WTC11 (cell line): ENCODE measurements at regions not wholly inside any gene's neighbourhood (a gene's known extent, or its start where the extent isn't known, plus 50 kb on each side); places are given as distances from the start of the nearest gene placed in this dataset.

Experiments
- ATAC-seq: fragments of 200-7000 bp; cut with Tn5 transposase; 2 replicates; pipeline ENCODE4 v1.10.0; 2021; ENCODE audit warnings: mild to moderate bottlenecking, moderate library complexity
- CTCF ChIA-PET: fragments of 300-600 bp; sonication (Branson Sonifier 250); formaldehyde crosslinking; loops from one replicate; lab custom pipeline; 2021; ENCODE audit warnings: antibody characterized with exemption; lab: Charles Lee
- POLR2A ChIA-PET: fragments of 350-600 bp; sonication (Branson Sonifier 250); formaldehyde crosslinking; loops from one replicate; lab custom pipeline; 2021; ENCODE audit warnings: antibody characterized with exemption; lab: Charles Lee
- DNase-seq: peaks from one replicate; pipeline ENCODE4 v3.0.0; 2021; ENCODE audit warnings: low spot score
- H3K27ac Mint-ChIP-seq: 2 replicates; pipeline ENCODE4 v1.8.0; 2021; ENCODE audit warnings: mixed read lengths
- H3K27me3 Mint-ChIP-seq: 2 replicates; pipeline ENCODE4 v1.8.0; 2021; ENCODE audit warnings: low read depth, mild to moderate bottlenecking, moderate library complexity, mixed read lengths
- H3K36me3 Mint-ChIP-seq: 2 replicates; pipeline ENCODE4 v1.8.0; 2021; ENCODE audit warnings: mixed read lengths
- H3K4me1 Mint-ChIP-seq: 2 replicates; pipeline ENCODE4 v1.8.0; 2022; ENCODE audit warnings: mixed read lengths
- H3K4me3 Mint-ChIP-seq: 2 replicates; pipeline ENCODE4 v1.8.0; 2021; ENCODE audit warnings: mild to moderate bottlenecking, moderate library complexity, mixed read lengths
- H3K9me3 Mint-ChIP-seq: 2 replicates; pipeline ENCODE4 v1.8.0; 2021; ENCODE audit warnings: mixed read lengths
- AFF4 ChIP-seq: sonication (generic); formaldehyde crosslinking; IDR thresholded peaks from 2 replicates; pipeline ENCODE4 v1.8.1; 2023; ENCODE audit warnings: mild to moderate bottlenecking, missing genetic modification reagents, borderline replicate concordance
- CBFB ChIP-seq: sonication (generic); formaldehyde crosslinking; IDR thresholded peaks from 2 replicates; pipeline ENCODE4 v1.8.1; 2022; ENCODE audit warnings: mild to moderate bottlenecking, low read depth, missing genetic modification reagents
- CREB1 ChIP-seq: sonication (generic); formaldehyde crosslinking; IDR thresholded peaks from 2 replicates; pipeline ENCODE4 v1.8.0; 2023; ENCODE audit warnings: mild to moderate bottlenecking, missing genetic modification reagents
- CREM ChIP-seq: sonication (generic); formaldehyde crosslinking; IDR thresholded peaks from 2 replicates; pipeline ENCODE4 v1.8.1; 2022; ENCODE audit warnings: mild to moderate bottlenecking, missing genetic modification reagents, moderate library complexity
- E2F1 ChIP-seq: sonication (generic); formaldehyde crosslinking; IDR thresholded peaks from 2 replicates; pipeline ENCODE4 v1.8.0; 2022; ENCODE audit warnings: mild to moderate bottlenecking, missing genetic modification reagents
- ELF4 ChIP-seq: sonication (generic); formaldehyde crosslinking; IDR thresholded peaks from 2 replicates; pipeline ENCODE4 v1.8.1; 2022; ENCODE audit warnings: low read depth, mild to moderate bottlenecking, moderate library complexity, missing genetic modification reagents
- HMGXB4 ChIP-seq: sonication (generic); formaldehyde crosslinking; IDR thresholded peaks from 2 replicates; pipeline ENCODE4 v1.8.1; 2023; ENCODE audit warnings: mild to moderate bottlenecking, moderate library complexity, missing genetic modification reagents
- MLX ChIP-seq: sonication (generic); formaldehyde crosslinking; IDR thresholded peaks from 2 replicates; pipeline ENCODE4 v1.8.1; 2023; ENCODE audit warnings: mild to moderate bottlenecking, missing genetic modification reagents, moderate library complexity
- RORB ChIP-seq: fragments of 250-450 bp; sonication (Bioruptor Pico); IDR thresholded peaks from 2 replicates; pipeline ENCODE4 v1.9.0; 2021; ENCODE audit warnings: mild to moderate bottlenecking
- SOX15 ChIP-seq: fragments of 250-450 bp; sonication (Bioruptor Pico); IDR thresholded peaks from 2 replicates; pipeline ENCODE4 v1.9.0; 2021; ENCODE audit warnings: mild to moderate bottlenecking
- SP1 ChIP-seq: sonication (generic); formaldehyde crosslinking; conservative IDR thresholded peaks from 2 replicates; pipeline ENCODE4 v1.8.1; 2022; ENCODE audit warnings: missing genetic modification reagents
- TEAD4 ChIP-seq: sonication (generic); formaldehyde crosslinking; IDR thresholded peaks from 2 replicates; pipeline ENCODE4 v1.8.0; 2022; ENCODE audit warnings: mild to moderate bottlenecking, missing genetic modification reagents
- ZNF219 ChIP-seq: sonication (generic); formaldehyde crosslinking; IDR thresholded peaks from 2 replicates; pipeline ENCODE4 v1.8.0; 2023; ENCODE audit warnings: missing genetic modification reagents, mild to moderate bottlenecking, borderline replicate concordance
- ZNF232 ChIP-seq: sonication (generic); formaldehyde crosslinking; IDR thresholded peaks from 2 replicates; pipeline ENCODE4 v1.8.0; 2022; ENCODE audit warnings: mild to moderate bottlenecking, missing genetic modification reagents
- ZNF281 ChIP-seq: sonication (generic); formaldehyde crosslinking; IDR thresholded peaks from 2 replicates; pipeline ENCODE4 v1.8.0; 2023; ENCODE audit warnings: mild to moderate bottlenecking, missing genetic modification reagents
- ZNF317 ChIP-seq: sonication (generic); formaldehyde crosslinking; IDR thresholded peaks from 2 replicates; pipeline ENCODE4 v1.8.1; 2023; ENCODE audit warnings: low read depth, mild to moderate bottlenecking, moderate library complexity, missing genetic modification reagents, borderline replicate concordance
- ZNF423 ChIP-seq: fragments of 250-450 bp; sonication (Bioruptor Pico); IDR thresholded peaks from 2 replicates; pipeline ENCODE4 v2.1.2; 2022; ENCODE audit warnings: mild to moderate bottlenecking, moderate library complexity

- TF ChIP-seq CREB1 (CRISPR knock-in tag) (no peak), CBFB (CRISPR knock-in tag) (no peak), ZNF423 (CRISPR knock-in tag) (no peak)
Measured at GRCh38 chr13:70908795-70909194, 800.5 kb upstream of the KLHL1 start (continued).

- TF ChIP-seq ZNF232 (CRISPR knock-in tag): no peak
- TF ChIP-seq RORB: no peak
- TF ChIP-seq ZNF281 (CRISPR knock-in tag): no peak
- no peak for TF ChIP-seq AFF4
- no peak for TF ChIP-seq ZNF317 (CRISPR knock-in tag)
- no peak for TF ChIP-seq CREM (CRISPR knock-in tag)
- TF ChIP-seq E2F1 (CRISPR knock-in tag): no peak
- TF ChIP-seq HMGXB4 (CRISPR knock-in tag): no peak
- TF ChIP-seq ZNF219 (CRISPR knock-in tag): no peak
- no peak for TF ChIP-seq ELF4 (CRISPR knock-in tag)
- Mint-ChIP-seq H3K4me1 (no peaks in the 10 kb centered on the region), H3K27ac (no peak overlapping the region), H3K27me3 (no peaks in the 10 kb centered on the region), H3K36me3 (no peaks in the 10 kb centered on the region), H3K4me3 (no peak overlapping the region), H3K9me3 (peaks cover 9% of the 10 kb centered on the region)
- ChIA-PET CTCF (no interaction called here), POLR2A (no interaction called here)
- no peak for ATAC-seq
- DNase-seq: no peak
Measured at GRCh38 chr13:70905035-70905434, 796.8 kb upstream of the KLHL1 start.

- no peak for ATAC-seq
- H3K4me1 Mint-ChIP-seq: peaks cover 15% of the 10 kb centered on the region
- DNase-seq: no peak
Measured at GRCh38 chr13:70896136-70896535, 787.9 kb upstream of the KLHL1 start.

More at GRCh38 chr13:70896136-70896535, 787.9 kb upstream of the KLHL1 start:
- no peaks in the 10 kb centered on the region for H3K27me3 Mint-ChIP-seq
- ChIA-PET POLR2A (no interaction called here), CTCF (no interaction called here)
- H3K4me3 Mint-ChIP-seq: no peak overlapping the region
- H3K9me3 Mint-ChIP-seq: no peaks in the 10 kb centered on the region
- TF ChIP-seq SOX15 (CRISPR knock-in tag) (no peak), TEAD4 (CRISPR knock-in tag) (no peak), MLX (no peak), SP1 (no peak)
- TF ChIP-seq, all 79 proteins: peak for 0
- no peaks in the 10 kb centered on the region for H3K36me3 Mint-ChIP-seq
- H3K27ac Mint-ChIP-seq: no peak overlapping the region
